Stimulated activated CD4-positive, alpha-beta T cell treated with anti-CD3 and anti-CD28 coated beads, Interleukin-15, amount 100 ng/mL, for 24 hours (primary cell): ENCODE measurements at regions not wholly inside any gene's neighbourhood (a gene's known extent, or its start where the extent isn't known, plus 50 kb on each side); places are given as distances from the start of the nearest gene placed in this dataset.

ENCODE experiments used
- DNase-seq: peaks from one replicate; pipeline ENCODE4 v3.0.0-alpha.2; 2020

DNA sequence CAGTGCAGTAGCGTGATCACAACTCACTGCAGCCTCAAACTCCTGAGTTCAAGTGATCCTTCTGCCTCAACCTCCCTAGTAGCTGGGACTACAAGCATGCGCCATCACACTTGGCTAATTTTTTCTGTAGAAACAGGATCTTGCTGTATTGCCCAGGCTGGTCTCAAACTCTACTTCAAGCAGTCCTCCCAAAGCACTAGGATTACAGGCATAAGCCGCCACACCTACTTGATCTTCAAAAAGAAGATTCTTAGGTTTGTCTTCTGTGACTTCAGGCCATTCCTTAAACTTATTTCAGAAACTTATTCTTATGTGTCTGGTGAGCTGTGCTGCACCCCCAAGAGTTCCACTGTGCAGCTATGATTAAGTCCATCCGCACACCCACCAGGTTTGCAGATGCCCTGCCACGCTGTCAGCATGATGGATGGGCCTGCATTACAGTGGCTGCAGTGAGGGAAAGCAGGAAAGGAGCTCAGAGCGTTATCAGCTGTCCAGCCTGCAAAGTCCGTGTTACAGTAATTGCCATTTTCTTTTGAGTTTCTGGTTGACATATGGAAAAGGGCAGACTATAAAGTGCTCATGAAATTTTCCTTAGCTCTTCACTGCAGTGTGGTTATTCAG, 146.6 kb downstream of the AASDH start:
- DNase-seq = no peak

DNA sequence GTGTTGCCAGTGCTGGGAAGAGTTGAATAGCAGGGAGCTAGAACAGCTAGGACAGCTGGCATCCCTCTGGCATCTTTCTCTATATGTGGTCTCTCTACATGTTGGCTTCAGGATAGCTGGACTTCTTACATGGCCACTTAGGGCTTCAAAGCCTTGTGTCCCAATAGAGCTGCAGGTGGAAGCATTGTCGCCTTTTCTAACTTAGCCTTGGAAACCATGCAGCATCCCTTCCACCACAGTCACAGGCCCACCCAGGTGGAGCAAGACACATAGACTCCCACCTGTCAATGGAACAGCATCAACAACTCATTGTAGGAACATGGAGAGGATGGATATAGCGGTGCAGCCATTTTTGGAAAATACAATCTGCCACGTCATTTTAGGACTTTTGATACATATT, 149.0 kb downstream of the AASDH start:
- DNase-seq = no peak

- DNase-seq = no peak
Measured at GRCh38 chr4:56235725-56236124, 151.6 kb downstream of the AASDH start.

DNA sequence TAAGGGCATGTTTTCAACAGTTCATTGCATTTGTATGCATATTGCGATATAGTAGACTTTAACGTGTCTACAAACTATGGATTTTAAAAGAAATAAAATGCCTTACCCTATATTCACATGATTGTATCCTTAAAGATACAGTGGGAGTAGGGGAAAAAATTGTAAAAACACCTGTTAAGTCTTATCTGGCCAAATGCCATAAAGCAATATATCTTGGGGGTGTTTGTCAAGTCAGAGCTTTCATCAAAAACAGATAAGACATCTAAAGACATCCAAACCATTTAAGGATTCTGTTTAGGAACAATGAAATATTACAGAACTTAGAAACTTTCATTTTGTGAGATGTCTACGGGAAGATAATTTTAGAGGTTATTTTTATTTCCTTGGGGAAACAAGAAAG, 152.3 kb downstream of the AASDH start:
- DNase-seq = no peak

- DNase-seq = no peak
Measured at GRCh38 chr4:56234098-56234497, 153.2 kb downstream of the AASDH start.

GRCh38 chr4:56231410-56231809, 155.9 kb downstream of the AASDH start:
- no peak for DNase-seq

DNA sequence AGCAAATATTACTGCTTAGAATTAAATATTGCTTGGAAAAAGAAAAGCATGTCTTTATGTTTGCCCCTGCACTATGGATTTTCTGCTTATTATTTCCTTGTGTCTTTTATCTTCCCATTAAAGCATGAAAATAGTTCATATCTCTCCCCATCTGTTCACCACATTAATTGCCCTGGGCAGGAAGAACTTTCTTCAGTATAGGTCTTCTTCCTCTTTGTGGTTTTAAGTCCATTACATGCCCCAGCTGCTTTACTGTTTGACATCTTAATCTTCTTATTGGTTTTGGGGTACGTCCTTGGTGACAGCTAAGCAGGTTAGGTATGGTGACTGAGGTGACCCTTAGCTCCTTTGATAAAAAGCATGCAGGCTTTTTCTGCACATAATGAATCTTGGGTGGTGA, 157.3 kb downstream of the AASDH start:
- DNase-seq = no peak

GRCh38 chr4:56227301-56227835, 159.9 kb downstream of the AASDH start:
- DNase-seq = no peak

- no peak for DNase-seq
Measured at GRCh38 chr4:56226579-56226978, 160.7 kb downstream of the AASDH start.

GRCh38 chr4:56224641-56225040, 162.7 kb downstream of the AASDH start:
- no peak for DNase-seq

DNA sequence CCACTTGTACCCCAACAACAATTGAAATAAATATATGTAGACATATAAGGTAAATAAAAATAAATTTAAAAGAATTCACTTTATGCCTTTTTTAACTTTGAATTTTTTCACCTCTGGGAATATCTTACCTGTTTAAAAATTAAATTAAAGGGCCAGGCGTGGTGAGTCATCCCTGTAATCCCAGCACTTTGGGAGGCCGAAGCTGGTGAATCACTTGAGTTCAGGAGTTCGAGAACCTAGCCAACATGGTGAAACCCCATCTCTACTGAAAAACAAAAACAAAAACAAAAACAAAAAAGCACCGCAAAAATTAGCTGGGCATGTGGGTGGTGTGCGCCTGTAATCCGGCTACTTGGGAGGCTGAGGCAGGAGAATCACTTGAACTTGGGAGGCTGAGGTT, 164.8 kb downstream of the AASDH start:
- DNase-seq = no peak

DNA sequence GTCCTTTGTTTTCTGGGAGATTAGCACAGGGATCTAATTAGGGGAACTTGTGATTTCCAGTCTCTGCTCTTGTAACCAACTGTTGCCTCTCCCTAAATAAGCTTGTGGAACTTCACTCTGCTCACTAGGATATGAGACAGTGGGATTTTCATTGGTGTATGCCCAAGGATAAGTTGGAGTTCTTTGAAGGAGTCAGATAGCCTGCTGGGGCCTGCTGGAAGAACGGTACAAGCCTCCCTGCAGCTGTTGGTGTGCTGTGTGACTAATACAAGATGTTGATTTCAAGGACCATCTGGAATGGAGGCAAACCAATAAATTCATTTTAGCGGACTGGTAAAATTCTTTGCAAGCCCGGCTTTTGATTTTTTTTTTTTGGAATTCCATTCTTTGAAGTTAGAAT, 167.0 kb downstream of the AASDH start:
- no peak for DNase-seq

- DNase-seq = no peak
Measured at GRCh38 chr4:56219447-56219846, 167.8 kb downstream of the AASDH start.

GRCh38 chr4:56218230-56218895, 168.9 kb downstream of the AASDH start:
- DNase-seq = no peak

GRCh38 chr4:56217343-56217890, 169.9 kb downstream of the AASDH start:
- DNase-seq = no peak

- no peak for DNase-seq
Measured at GRCh38 chr4:56215901-56216300, 171.4 kb downstream of the AASDH start.

- no peak for DNase-seq
Measured at GRCh38 chr4:56215141-56215783, 172.0 kb downstream of the AASDH start.

DNA sequence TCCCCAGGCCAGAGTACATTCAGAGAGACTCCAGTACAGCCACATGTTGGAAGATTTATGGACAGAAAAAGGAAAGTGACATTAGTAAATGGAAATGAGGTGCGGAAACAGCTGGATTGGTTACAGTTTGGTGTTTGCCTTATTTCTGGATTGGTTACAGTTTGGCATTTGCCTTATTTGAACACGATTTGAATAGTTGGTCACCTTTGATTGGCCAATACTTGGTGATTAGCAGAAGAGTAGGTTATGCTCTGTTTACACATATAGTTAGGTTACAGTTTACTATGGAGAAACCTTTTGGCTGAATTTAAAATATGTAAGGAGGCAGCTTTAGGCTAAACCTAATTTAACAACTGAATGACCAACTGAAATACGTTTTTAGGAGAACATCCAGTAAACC, 173.7 kb downstream of the AASDH start:
- no peak for DNase-seq

- DNase-seq = no peak
Measured at GRCh38 chr4:56212774-56213173, 174.5 kb downstream of the AASDH start.

GRCh38 chr4:56211202-56211601, 176.1 kb downstream of the AASDH start:
- no peak for DNase-seq

DNA sequence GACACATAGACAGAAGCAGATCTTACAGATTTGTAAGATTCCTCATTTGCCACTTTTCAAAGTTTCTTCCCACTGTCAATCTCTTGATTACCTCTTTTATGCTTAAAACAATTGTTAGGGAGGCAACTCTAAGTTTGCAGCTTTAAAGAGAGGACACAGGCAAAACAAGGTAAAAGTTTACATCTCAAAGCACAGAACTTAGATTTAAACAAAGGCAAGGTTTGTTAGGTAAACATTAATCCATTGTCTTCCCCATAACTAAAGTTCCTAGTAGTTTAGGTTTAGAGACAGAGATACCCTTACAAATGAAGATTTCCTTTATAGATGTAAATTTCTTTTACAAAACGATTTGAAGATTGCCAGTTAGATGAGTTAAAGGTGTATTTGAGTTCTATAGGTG, 176.9 kb downstream of the AASDH start:
- DNase-seq = no peak

- no peak for DNase-seq
Measured at GRCh38 chr4:56209767-56210166, 177.5 kb downstream of the AASDH start.

GRCh38 chr4:56208103-56208502, 179.2 kb downstream of the AASDH start:
- DNase-seq = no peak

DNA sequence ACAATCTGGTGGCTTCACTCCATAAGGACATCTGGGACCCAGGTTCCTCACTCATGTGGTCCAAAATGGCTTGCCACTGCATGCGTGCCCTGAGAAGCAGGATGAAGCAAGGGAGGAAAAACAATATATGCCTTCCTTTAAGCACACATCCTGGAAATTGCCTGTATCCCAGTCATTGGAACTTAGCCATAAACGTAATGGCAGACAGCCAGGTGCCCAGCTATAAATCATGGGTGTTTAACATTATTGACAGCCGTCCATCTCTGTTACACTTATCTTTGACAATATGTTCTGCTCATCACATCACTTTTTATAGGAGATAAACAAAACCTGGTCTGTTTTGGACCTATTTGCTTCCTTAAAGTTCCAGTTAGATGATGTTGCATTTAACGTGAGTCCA, 181.0 kb downstream of the AASDH start:
- no peak for DNase-seq
